HFF-Myc (cell line): ENCODE measurements at regions not wholly inside any gene's neighbourhood (a gene's known extent, or its start where the extent isn't known, plus 50 kb on each side); places are given as distances from the start of the nearest gene placed in this dataset.
"Not testable (repeated sequence)": the region's sequence is repeated elsewhere in the genome, so short reads cannot be mapped to it uniquely, and the experiment has no call there.

Experiments
- DNase-seq: peaks from one replicate; pipeline ENCODE4 v3.0.0-alpha.2; 2011; ENCODE audit warnings: low read depth; ENCODE audit errors: extremely low read depth
- H3K4me3 ChIP-seq: replicated peaks from 2 replicates; pipeline ENCODE4 v1.5.1; 2011; ENCODE audit warnings: low read depth, mild to moderate bottlenecking, control low read depth, low read length
- TF ChIP-seq, protein P1 (sequence below): IDR thresholded peaks from 2 replicates; pipeline ENCODE4 v1.5.1; 2012; ENCODE audit warnings: mild to moderate bottlenecking, low read depth, low read length, control low read depth; ENCODE audit errors: missing control alignments

DNA sequence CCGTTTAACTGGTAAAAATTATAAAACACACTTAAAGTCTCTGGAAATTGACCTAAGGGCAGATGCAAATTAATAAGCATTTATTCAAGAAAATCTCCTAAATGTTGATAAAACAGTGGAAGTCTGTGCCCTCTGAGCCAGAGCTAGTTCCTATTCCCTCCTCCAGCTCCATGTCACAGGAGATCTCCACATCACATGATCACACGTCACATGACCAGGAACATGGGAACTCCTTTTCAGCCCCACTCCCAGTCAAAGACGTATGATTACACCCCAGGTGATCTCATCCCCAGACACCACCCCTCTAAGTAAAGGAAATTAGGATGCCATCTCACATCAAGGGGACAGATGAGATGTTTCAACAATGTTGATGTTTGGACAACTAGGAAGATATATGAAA is 237.7 kb upstream of the FRG1 start:
- not testable (repeated sequence) for H3K4me3 ChIP-seq, DNase-seq

DNA sequence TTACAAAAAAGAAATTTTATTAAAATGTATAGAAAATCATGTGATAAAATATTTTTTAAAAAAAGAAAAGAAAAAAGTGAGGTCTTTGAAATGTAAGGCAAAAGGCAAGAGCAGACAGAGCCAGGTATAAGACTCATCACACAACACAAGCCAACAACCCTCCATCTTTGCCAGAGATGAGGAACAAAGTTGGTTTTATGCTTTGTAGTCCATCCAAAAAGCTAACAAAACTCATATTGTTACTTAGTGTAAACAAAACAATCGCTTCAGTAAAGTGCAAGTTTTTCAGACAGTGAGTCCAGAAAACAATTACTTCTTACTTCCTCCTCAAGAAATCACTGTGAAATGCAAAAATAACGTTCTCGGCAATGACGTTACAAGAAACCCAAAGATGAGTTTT is 233.9 kb upstream of the FRG1 start:
- not testable (repeated sequence) for DNase-seq, H3K4me3 ChIP-seq

DNA sequence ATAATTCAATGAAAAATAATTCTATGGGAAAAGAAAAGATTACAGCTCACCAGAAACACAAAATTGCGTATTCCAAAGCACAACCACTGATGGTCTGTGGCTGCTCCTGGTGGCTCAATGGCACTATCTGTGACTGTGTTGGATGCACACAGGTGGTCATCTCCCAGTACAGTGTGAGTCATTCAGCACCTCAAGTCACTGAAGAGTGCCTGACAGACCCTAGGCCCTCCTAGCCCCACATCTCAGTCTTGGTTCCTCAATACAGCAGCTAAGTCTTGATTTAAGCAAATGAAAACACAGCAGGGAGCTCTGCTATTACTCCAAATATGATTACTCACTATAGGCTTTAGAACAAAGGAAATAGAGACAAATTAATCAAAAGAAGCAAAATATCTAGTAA is 233.4 kb upstream of the FRG1 start:
- H3K4me3 ChIP-seq, DNase-seq: not testable (repeated sequence)

DNA sequence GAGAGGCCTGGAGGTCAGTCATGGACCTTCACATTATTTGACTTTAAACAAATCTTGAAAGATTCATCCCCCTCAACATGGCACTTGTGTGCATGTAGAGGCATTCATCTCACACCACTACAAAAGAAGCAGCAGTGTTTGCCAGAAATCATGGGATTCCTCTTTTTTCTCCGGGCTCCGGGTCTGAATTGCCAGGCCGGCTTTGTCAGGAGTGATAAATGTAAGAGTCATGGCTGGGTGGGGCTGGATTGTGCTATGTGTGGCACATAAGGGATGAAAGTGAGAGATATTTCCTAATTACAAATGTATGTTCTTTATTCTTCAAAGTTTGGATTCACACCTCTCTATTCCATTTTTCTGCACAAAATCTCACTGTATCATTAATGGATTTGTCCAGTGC is 228.7 kb upstream of the FRG1 start:
- not testable (repeated sequence) for H3K4me3 ChIP-seq, DNase-seq

DNA sequence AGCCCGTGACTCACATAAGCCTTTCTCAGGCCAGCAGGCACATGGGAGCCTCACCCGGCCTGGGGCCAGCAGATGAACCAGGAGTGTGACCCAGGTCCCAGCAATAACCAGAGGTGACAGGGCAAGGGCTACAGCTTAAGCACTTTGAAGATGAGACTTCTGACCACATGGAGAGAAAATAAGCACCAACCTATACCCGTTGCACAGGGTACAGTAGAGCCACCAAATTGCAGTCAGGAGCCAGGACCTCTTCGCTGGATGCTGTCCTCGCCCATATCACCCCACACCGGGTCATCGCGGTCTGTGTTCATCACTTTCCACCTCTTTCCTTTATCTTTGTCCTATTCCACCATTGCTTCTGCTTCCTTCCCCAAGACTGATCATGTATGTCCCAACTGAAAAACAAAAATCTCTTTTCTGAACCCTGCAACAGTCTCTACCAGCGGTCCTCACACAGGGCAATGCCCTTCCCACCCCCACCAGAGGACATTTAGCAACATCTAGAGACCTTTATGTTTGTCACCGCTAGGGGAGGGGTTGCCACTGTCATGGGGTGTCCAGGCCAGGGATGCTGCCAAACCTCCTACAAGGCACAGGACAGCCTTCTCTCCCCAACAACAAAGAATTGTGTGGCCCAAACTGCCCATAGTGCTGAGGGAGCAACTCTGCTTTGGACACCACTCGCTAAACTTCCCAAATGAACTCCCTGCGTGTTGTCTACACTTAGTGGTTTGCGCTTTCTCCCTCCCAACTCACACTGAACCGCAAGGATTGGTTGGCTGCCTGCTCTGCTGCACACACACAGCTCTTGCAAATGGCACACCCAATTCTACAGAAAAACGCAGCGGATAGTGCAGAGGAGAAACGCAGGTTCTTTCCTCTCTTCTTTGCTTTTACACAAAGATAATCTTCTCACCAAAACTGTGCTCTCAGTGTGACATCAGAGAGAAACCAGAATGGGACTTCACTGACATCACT is 219.4 kb upstream of the FRG1 start:
- H3K4me3 ChIP-seq, DNase-seq: not testable (repeated sequence)

DNA sequence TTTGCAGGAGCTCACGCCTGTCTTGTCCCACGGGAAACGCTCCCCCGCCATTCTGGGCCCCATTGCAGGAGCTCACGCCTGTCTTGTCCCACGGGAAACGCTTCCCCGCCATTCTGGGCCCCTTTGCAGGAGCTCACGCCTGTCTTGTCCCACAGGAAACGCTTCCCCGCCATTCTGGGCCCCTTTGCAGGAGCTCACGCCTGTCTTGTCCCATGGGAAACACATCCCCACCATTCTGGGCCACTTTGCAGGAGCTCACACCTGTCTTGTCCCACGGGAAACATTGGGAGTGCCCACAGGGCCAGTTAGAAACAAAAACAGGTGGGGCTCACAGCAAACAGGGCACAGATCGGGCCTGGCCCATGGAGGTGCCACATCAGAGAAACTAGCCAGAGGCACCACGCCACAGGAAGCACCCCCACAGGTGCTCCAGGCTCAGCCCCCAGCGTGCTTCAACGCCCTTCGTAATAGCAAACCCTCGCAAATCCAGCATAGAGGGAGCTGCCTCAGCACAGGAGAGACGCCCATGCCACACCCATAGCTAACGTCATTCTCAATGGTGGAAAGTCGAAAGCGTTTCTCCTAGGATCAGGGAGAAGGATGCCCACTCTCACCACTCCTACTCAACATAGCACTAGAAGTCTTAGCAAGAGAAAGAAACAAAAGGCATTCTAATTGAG is 218.2 kb upstream of the FRG1 start:
- not testable (repeated sequence) for H3K4me3 ChIP-seq, DNase-seq

DNA sequence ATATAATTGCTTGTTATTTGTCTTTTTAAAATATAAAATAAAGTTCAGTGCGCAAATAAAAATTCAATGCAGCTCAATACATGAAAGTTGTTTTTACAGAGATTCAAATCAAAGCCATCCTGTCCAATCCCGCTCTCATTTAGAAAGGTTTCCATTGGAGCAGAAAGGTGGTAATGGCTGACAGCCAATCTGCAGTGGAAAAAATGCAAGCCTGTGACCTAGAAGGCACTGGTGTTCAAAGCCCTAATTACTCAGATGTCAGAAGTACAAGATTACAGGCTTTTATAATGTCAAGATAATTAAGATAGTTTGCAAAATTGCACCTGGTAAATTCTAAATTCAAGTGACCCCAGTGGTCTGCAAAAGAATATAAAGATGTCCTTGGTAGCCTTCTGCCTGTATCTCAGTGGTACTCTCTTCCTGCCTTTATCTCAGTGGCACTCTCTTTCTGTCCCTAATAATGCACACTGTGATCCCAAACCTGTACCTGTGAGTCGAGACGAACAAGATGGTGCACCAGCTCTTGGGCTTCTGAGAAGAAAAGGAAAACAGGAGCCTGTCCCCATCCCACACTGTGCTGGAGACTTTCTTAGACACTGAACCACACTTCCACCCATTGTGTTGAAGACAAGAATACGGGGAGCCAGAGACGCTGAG is 212.6 kb upstream of the FRG1 start:
- H3K4me3 ChIP-seq, DNase-seq: not testable (repeated sequence)

DNA sequence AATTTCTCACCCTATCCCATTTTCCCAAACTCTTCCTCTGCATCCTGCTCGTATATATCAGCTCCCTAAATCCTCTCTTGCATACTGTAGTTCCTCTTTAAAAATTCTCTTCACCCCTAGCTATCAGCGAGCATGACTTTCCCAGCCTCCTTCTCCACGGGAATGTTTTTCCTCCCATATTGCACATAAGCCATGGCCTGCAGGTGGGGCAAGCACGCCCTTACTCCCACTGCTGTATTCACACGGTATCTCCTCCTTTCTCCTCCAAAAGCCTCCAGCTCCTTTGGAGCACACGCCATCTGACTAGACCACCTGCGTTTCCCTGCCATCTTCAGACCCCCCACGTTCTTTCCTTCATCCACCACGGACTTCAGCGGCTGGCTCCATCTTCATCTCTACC is 208.7 kb upstream of the FRG1 start:
- DNase-seq, result not testable (repeated sequence)

DNA sequence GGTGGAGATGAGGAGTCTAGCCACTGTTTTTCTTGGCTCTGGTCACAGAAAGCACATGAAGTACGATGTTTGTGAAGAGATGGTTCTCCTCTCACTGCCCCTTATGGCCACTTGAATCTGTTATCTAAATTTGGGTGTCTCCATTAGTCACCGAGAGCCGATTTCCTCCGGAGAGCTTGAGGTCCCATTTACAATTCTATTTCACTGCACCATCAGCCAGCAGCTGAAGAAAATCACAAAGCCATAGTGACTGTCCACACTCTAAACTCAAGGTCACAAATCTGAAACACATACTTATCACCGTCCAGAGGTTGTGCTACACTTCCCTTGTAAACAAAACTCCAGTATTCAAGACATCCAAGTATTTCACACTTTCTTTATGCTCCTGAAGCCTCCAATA is 207.2 kb upstream of the FRG1 start:
- DNase-seq, H3K4me3 ChIP-seq: not testable (repeated sequence)

More for the DNA sequence above, 208.7 kb upstream of the FRG1 start:
- not testable (repeated sequence) for H3K4me3 ChIP-seq

DNA sequence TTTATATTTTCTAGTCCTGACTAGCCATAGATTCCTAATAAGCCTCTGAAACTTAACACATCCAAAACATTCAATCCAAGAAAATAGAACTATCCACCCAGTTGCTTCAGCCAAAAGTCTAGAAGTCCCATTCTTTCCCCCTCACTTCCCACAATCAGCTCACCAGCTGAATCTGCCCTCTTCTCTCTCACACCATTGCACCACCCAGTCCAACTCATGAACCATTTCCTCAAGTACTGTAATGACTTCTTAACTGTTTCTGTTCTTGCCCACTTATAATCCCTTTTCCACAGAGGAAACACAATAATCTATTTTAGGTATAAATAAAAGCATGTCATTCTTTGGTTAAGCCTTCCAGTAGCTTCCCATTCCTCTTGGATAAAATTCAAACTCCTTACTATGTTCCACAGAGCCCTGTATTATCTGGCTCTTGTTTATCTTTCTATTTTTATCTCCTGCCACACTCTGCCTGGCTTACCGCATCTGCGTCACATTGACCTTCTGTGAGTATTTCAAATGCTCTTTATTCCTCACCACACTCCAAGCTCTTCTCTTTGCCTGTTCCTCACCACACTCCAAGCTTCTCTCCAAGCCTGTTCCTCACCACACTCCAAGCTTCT is 205.9 kb upstream of the FRG1 start:
- DNase-seq, H3K4me3 ChIP-seq: not testable (repeated sequence)

DNA sequence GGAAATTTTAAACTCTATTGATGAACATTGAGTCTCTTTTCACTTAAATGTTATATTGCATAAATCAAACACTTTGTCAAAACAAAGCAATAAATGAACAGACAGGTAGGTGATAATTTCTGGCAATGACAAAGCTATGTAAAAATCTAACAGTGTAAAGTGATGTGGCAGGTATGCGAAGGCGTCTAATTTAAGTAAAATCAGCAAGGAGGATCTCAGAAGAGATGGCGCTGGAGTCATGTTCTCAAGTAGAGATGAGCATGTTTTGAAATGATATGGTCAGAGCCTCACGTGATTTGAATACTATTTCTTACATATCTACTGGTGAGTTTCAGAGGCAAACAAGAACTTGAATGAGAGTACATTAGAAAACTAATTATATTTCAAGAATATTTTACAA is 204.0 kb upstream of the FRG1 start:
- H3K4me3 ChIP-seq, DNase-seq: not testable (repeated sequence)

DNA sequence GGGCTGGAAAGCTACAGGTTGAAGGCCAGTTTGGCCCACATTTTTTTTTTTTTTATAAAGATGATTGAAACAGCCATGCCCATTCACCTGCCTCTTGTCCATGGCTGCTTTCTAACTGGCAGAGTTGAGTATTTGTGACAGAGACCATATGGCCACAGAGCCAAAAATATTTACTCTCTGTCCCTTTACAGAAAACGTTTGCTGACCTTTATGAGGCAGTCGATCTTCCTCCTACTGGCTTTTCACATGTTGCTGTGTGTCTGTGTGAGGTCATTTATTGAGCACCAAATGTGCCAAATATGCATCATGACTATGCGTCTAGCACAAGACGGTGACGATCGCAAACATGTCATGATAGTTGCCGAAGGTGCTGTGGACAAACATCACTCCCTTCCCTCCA is 200.6 kb upstream of the FRG1 start:
- H3K4me3 ChIP-seq, DNase-seq: not testable (repeated sequence)

DNA sequence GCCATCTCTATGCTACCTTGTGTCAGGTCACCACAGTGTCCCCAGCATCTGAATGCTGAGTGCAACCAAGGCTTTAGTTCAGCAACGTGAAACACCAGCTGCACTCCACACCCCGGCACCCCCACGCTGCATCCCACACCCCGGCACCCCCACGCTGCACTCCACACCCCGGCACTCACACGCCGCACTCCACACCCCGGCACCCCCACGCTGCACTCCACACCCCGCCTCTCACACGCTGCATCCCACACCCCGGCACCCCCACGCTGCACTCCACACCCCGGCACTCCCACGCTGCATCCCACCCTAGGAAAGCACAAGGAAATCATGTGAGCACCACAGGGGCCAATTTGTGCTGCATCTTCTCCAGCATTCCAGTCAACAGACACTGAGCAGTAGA is 199.8 kb upstream of the FRG1 start:
- no peak overlapping the region for H3K4me3 ChIP-seq
- TF ChIP-seq, protein P1, sequence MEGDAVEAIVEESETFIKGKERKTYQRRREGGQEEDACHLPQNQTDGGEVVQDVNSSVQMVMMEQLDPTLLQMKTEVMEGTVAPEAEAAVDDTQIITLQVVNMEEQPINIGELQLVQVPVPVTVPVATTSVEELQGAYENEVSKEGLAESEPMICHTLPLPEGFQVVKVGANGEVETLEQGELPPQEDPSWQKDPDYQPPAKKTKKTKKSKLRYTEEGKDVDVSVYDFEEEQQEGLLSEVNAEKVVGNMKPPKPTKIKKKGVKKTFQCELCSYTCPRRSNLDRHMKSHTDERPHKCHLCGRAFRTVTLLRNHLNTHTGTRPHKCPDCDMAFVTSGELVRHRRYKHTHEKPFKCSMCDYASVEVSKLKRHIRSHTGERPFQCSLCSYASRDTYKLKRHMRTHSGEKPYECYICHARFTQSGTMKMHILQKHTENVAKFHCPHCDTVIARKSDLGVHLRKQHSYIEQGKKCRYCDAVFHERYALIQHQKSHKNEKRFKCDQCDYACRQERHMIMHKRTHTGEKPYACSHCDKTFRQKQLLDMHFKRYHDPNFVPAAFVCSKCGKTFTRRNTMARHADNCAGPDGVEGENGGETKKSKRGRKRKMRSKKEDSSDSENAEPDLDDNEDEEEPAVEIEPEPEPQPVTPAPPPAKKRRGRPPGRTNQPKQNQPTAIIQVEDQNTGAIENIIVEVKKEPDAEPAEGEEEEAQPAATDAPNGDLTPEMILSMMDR, result no peak
- DNase-seq, result no peak

DNA sequence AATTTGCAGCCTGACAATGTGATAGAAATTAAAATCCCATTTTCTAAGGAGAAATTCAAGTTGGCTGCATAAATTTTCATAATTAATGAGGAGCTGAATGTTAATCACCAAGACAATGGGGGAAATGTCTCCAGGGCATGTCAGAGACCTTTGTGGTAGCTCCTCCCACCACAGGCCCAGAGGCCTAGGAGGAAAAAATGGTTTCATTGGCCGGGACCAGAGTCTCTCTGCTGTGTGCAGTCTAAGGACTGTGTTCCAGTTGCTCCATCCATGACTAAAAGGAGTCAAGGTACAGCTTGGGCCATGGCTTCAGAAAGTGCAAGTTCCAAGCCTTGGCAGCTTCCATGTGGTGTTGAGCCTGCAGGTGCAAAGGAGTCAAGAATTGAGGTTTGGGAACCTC is 187.6 kb upstream of the FRG1 start:
- H3K4me3 ChIP-seq, DNase-seq: not testable (repeated sequence)
